Lower leg skin (tissue), 3 donors: ENCODE measurements at regions not wholly inside any gene's neighbourhood (a gene's known extent, or its start where the extent isn't known, plus 50 kb on each side); places are given as distances from the start of the nearest gene placed in this dataset.

Source experiments
- CTCF ChIP-seq, 3 donors: fragments of 450-650 bp; IDR thresholded peaks; one replicate each; pipeline ENCODE4 v1.5.1; 2016; ENCODE audit warnings: antibody characterized with exemption in 3 of 3, mild to moderate bottlenecking in 3 of 3, moderate library complexity in 2 of 3
- POLR2A ChIP-seq, 2 donors: fragments of 450-650 bp; IDR thresholded peaks; one replicate each; pipeline ENCODE4 v1.6.1; 2016 to 2017; ENCODE audit warnings: antibody characterized with exemption in 2 of 2, mild to moderate bottlenecking in 1 of 2, moderate library complexity in 1 of 2

GRCh38 chr5:156042726-156043125 lies 284.2 kb upstream of the SGCD start:
- TF ChIP-seq POLR2A (IDR thresholded peaks at IDR 0.05) = no peak
- TF ChIP-seq CTCF (IDR thresholded peaks at IDR 0.05) = no peak
